ENCODE measurements at regions not wholly inside any gene's neighbourhood (a gene's known extent, or its start where the extent isn't known, plus 50 kb on each side); places are given as distances from the start of the nearest gene placed in this dataset.
"Not testable (repeated sequence)": the region's sequence is repeated elsewhere in the genome, so short reads cannot be mapped to it uniquely, and the experiment has no call there.

- DNase-seq: no peak
These were observed 643.0 kb upstream of the GOLIM4 start for GRCh38 chr3:168738527-168739325.

- no peak for DNase-seq
These were observed 640.5 kb upstream of the GOLIM4 start for GRCh38 chr3:168736202-168736601.

- no peak for DNase-seq
These were observed 634.3 kb upstream of the GOLIM4 start for GRCh38 chr3:168730073-168730472.

- no peak for DNase-seq
These were observed 626.4 kb upstream of the GOLIM4 start for GRCh38 chr3:168722091-168722490.

- DNase-seq: no peak
These were observed 619.0 kb upstream of the GOLIM4 start for GRCh38 chr3:168714609-168715240.

- DNase-seq: no peak
These were observed 613.3 kb upstream of the GOLIM4 start for GRCh38 chr3:168709073-168709472.

GRCh38 chr3:168707900-168708299 is 612.2 kb upstream of the GOLIM4 start:
- DNase-seq: no peak

- DNase-seq: no peak
These were observed 609.7 kb upstream of the GOLIM4 start for GRCh38 chr3:168705412-168705811.

GRCh38 chr3:168696051-168696450 is 600.3 kb upstream of the GOLIM4 start:
- no peak for DNase-seq

- DNase-seq: no peak
These were observed 598.1 kb upstream of the GOLIM4 start for GRCh38 chr3:168693870-168694269.

GRCh38 chr3:168688267-168688666 is 592.5 kb upstream of the GOLIM4 start:
- DNase-seq: no peak

GRCh38 chr3:168684519-168684918 is 588.8 kb upstream of the GOLIM4 start:
- no peak for DNase-seq

- no peak for DNase-seq
These were observed 583.0 kb upstream of the GOLIM4 start for GRCh38 chr3:168678730-168679129.

GRCh38 chr3:168671091-168671490 is 575.4 kb upstream of the GOLIM4 start:
- DNase-seq: no peak

GRCh38 chr3:168660879-168661657 is 565.3 kb upstream of the GOLIM4 start:
- not testable (repeated sequence) for DNase-seq

- no peak for DNase-seq
These were observed 563.3 kb upstream of the GOLIM4 start for GRCh38 chr3:168659015-168659414.

- DNase-seq: no peak
These were observed 559.9 kb upstream of the GOLIM4 start for GRCh38 chr3:168655611-168656010.

GRCh38 chr3:168654700-168655099 is 559.0 kb upstream of the GOLIM4 start:
- no peak for DNase-seq

GRCh38 chr3:168653255-168653654 is 557.5 kb upstream of the GOLIM4 start:
- no peak for DNase-seq

GRCh38 chr3:168648321-168648720 is 552.6 kb upstream of the GOLIM4 start:
- DNase-seq: no peak

- DNase-seq: no peak
These were observed 551.9 kb upstream of the GOLIM4 start for GRCh38 chr3:168647582-168647981.

GRCh38 chr3:168645180-168645579 is 549.5 kb upstream of the GOLIM4 start:
- no peak for DNase-seq

- no peak for DNase-seq
These were observed 532.8 kb upstream of the GOLIM4 start for GRCh38 chr3:168628549-168628948.

GRCh38 chr3:168625477-168625876 is 529.8 kb upstream of the GOLIM4 start:
- DNase-seq: no peak

All from CD4-positive, alpha-beta T cell treated with Interleukin-17A for 1 hour (primary cell).